ENCODE measurements at regions not wholly inside any gene's neighbourhood (a gene's known extent, or its start where the extent isn't known, plus 50 kb on each side); places are given as distances from the start of the nearest gene placed in this dataset.

GRCh38 chr7:46143421-46143820, 222.3 kb upstream of the IGFBP3 start:
- TF ChIP-seq CTCF (IDR thresholded peaks at IDR 0.05) (no peak), POLR2A (IDR thresholded peaks at IDR 0.05) (no peak)
